ENCODE measurements at regions not wholly inside any gene's neighbourhood (a gene's known extent, or its start where the extent isn't known, plus 50 kb on each side); places are given as distances from the start of the nearest gene placed in this dataset.
A peak's percentile ranks its signal among the peaks of the same experiment; 100 is the strongest.
"Not testable (repeated sequence)": the region's sequence is repeated elsewhere in the genome, so short reads cannot be mapped to it uniquely, and the experiment has no call there.

- DNase-seq (ENCODE audit: low read depth, low spot score): no peak
Measured at GRCh38 chr11:38582756-38583155, 1984.7 kb upstream of the RAG2 start.

- no peak for DNase-seq (ENCODE audit: low read depth, low spot score)
Measured at GRCh38 chr11:38582151-38582550, 1984.1 kb upstream of the RAG2 start.

- DNase-seq (ENCODE audit: low read depth, low spot score): no peak
Measured at GRCh38 chr11:38577769-38578168, 1979.7 kb upstream of the RAG2 start.

GRCh38 chr11:38562562-38562961 is 1964.5 kb upstream of the RAG2 start:
- no peak for DNase-seq (ENCODE audit: low read depth, low spot score)

GRCh38 chr11:38553148-38553547 is 1955.1 kb upstream of the RAG2 start:
- DNase-seq (ENCODE audit: low read depth, low spot score): no peak

- DNase-seq (ENCODE audit: low read depth, low spot score): no peak
Measured at GRCh38 chr11:38547462-38547861, 1949.4 kb upstream of the RAG2 start.

GRCh38 chr11:38543986-38544385 is 1946.0 kb upstream of the RAG2 start:
- no peak for DNase-seq (ENCODE audit: low read depth, low spot score)

- DNase-seq (ENCODE audit: low read depth, low spot score): no peak
Measured at GRCh38 chr11:38543311-38543710, 1945.3 kb upstream of the RAG2 start.

GRCh38 chr11:38538866-38539680 is 1941.0 kb upstream of the RAG2 start:
- no peak for DNase-seq (ENCODE audit: low read depth, low spot score)

GRCh38 chr11:38530226-38530625 is 1932.2 kb upstream of the RAG2 start:
- no peak for DNase-seq (ENCODE audit: low read depth, low spot score)

GRCh38 chr11:38524945-38525344 is 1926.9 kb upstream of the RAG2 start:
- no peak for DNase-seq (ENCODE audit: low read depth, low spot score)

- no peak for DNase-seq (ENCODE audit: low read depth, low spot score)
Measured at GRCh38 chr11:38517991-38518390, 1920.0 kb upstream of the RAG2 start.

- not testable (repeated sequence) for DNase-seq (ENCODE audit: low read depth, low spot score)
Measured at GRCh38 chr11:38512830-38513229, 1914.8 kb upstream of the RAG2 start.

- no peak for DNase-seq (ENCODE audit: low read depth, low spot score)
Measured at GRCh38 chr11:38510041-38510440, 1912.0 kb upstream of the RAG2 start.

- DNase-seq (ENCODE audit: low read depth, low spot score): no peak
Measured at GRCh38 chr11:38503876-38504275, 1905.8 kb upstream of the RAG2 start.

GRCh38 chr11:38498721-38499120 is 1900.7 kb upstream of the RAG2 start:
- no peak for DNase-seq (ENCODE audit: low read depth, low spot score)

- DNase-seq (ENCODE audit: low read depth, low spot score): no peak
Measured at GRCh38 chr11:38491986-38492385, 1894.0 kb upstream of the RAG2 start.

- no peak for DNase-seq (ENCODE audit: low read depth, low spot score)
Measured at GRCh38 chr11:38481391-38481790, 1883.4 kb upstream of the RAG2 start.

GRCh38 chr11:38476808-38477575 is 1879.0 kb upstream of the RAG2 start:
- DNase-seq (ENCODE audit: low read depth, low spot score): no peak

GRCh38 chr11:38461751-38462150 is 1863.7 kb upstream of the RAG2 start:
- no peak for DNase-seq (ENCODE audit: low read depth, low spot score)

- peak; percentile 93 for DNase-seq (ENCODE audit: low read depth, low spot score)
Measured at GRCh38 chr11:38460896-38461295, 1862.9 kb upstream of the RAG2 start.

GRCh38 chr11:38460429-38460828 is 1862.4 kb upstream of the RAG2 start:
- no peak for DNase-seq (ENCODE audit: low read depth, low spot score)

GRCh38 chr11:38456371-38456770 is 1858.3 kb upstream of the RAG2 start:
- no peak for DNase-seq (ENCODE audit: low read depth, low spot score)

All from smooth muscle cell of the brain vasculature (primary cell).